DND-41 (cell line): ENCODE measurements at regions not wholly inside any gene's neighbourhood (a gene's known extent, or its start where the extent isn't known, plus 50 kb on each side); places are given as distances from the start of the nearest gene placed in this dataset.

Experiments used
- ATAC-seq: fragments of 200-7000 bp; cut with Tn5 transposase; 3 replicates; pipeline ENCODE4 v1.9.1; 2021; ENCODE audit warnings: low read depth; ENCODE audit not compliant: insufficient read depth
- DNase-seq: peaks from one replicate; pipeline ENCODE4 v3.0.0-alpha.2; 2020
- H2AFZ ChIP-seq: 2 replicates; pipeline ENCODE4 v1.6.0; 2012; ENCODE audit warnings: low read depth, low read length
- H3K27ac ChIP-seq: 2 replicates; pipeline ENCODE4 v1.5.1; 2012; ENCODE audit warnings: low read length, inconsistent platforms
- H3K27me3 ChIP-seq: fragments of 200-600 bp; sonication (generic); 2 replicates; pipeline ENCODE4 v1.6.0; 2012; ENCODE audit warnings: low read length, mild to moderate bottlenecking, inconsistent platforms; ENCODE audit not compliant: insufficient read depth, poor library complexity
- H3K36me3 ChIP-seq: 2 replicates; pipeline ENCODE4 v1.5.1; 2012; ENCODE audit warnings: low read length, inconsistent platforms; ENCODE audit not compliant: insufficient read depth
- H3K4me1 ChIP-seq: 2 replicates; pipeline ENCODE4 v1.5.1; 2012; ENCODE audit warnings: mild to moderate bottlenecking, low read length; ENCODE audit not compliant: insufficient read depth
- H3K4me2 ChIP-seq: 2 replicates; pipeline ENCODE4 v1.6.0; 2012; ENCODE audit warnings: mild to moderate bottlenecking, moderate library complexity, low read length, inconsistent platforms; ENCODE audit not compliant: insufficient read depth
- H3K4me3 ChIP-seq, 2 experiments: fragments of 200-600 bp in 1 of 2; shearing (Covaris generic) in 1 of 2; 2 replicates each; pipeline ENCODE4 v1.5.1; 2012 to 2016; ENCODE audit warnings: inconsistent platforms in 2 of 2, low read length in 2 of 2, mild to moderate bottlenecking in 2 of 2, low read depth in 1 of 2, moderate library complexity in 1 of 2
- H3K79me2 ChIP-seq: 2 replicates; pipeline ENCODE4 v1.6.0; 2012; ENCODE audit warnings: low read length, inconsistent platforms; ENCODE audit not compliant: insufficient read depth
- H3K9ac ChIP-seq: 2 replicates; pipeline ENCODE4 v1.6.0; 2012; ENCODE audit warnings: low read depth, mild to moderate bottlenecking, inconsistent platforms, low read length, moderate library complexity
- H3K9me3 ChIP-seq: 2 replicates; pipeline ENCODE4 v1.5.1; 2012; ENCODE audit warnings: low read length, moderate library complexity, mild to moderate bottlenecking, inconsistent platforms; ENCODE audit not compliant: insufficient read depth, severe bottlenecking
- H4K20me1 ChIP-seq: 2 replicates; pipeline ENCODE4 v1.6.0; 2012; ENCODE audit warnings: low read length; ENCODE audit not compliant: insufficient read depth
- EZH2 ChIP-seq: IDR thresholded peaks from 3 replicates; pipeline ENCODE4 v1.6.1; 2012; ENCODE audit warnings: borderline replicate concordance, low read depth, mild to moderate bottlenecking, moderate library complexity, low read length, inconsistent platforms; ENCODE audit not compliant: severe bottlenecking
- TF ChIP-seq, protein P1 (sequence below): IDR thresholded peaks from 2 replicates; pipeline ENCODE4 v1.5.1; 2012; ENCODE audit warnings: borderline replicate concordance, low read length, moderate library complexity, mild to moderate bottlenecking; ENCODE audit not compliant: poor library complexity, severe bottlenecking; ENCODE audit errors: extremely low read depth

GRCh38 chr13:79937771-79938216, 403.1 kb downstream of the SPRY2 start:
- Histone ChIP-seq H3K27me3 (no peaks in the 10 kb centered on the region), H3K79me2 (no peaks in the 10 kb centered on the region), H3K4me2 (no peak overlapping the region), H3K4me1 (no peaks in the 10 kb centered on the region), H3K36me3 (no peaks in the 10 kb centered on the region), H3K27ac (no peak overlapping the region), H2AFZ (no peak overlapping the region), H3K9ac (no peak overlapping the region), H3K9me3 (no peaks in the 10 kb centered on the region), H3K4me3 (no peak overlapping the region), H4K20me1 (no peaks in the 10 kb centered on the region)
- DNase-seq (no peak), ATAC-seq (no peak)
- TF ChIP-seq, protein P1, sequence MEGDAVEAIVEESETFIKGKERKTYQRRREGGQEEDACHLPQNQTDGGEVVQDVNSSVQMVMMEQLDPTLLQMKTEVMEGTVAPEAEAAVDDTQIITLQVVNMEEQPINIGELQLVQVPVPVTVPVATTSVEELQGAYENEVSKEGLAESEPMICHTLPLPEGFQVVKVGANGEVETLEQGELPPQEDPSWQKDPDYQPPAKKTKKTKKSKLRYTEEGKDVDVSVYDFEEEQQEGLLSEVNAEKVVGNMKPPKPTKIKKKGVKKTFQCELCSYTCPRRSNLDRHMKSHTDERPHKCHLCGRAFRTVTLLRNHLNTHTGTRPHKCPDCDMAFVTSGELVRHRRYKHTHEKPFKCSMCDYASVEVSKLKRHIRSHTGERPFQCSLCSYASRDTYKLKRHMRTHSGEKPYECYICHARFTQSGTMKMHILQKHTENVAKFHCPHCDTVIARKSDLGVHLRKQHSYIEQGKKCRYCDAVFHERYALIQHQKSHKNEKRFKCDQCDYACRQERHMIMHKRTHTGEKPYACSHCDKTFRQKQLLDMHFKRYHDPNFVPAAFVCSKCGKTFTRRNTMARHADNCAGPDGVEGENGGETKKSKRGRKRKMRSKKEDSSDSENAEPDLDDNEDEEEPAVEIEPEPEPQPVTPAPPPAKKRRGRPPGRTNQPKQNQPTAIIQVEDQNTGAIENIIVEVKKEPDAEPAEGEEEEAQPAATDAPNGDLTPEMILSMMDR, result no peak
- TF ChIP-seq EZH2, result no peak

- no peak for ATAC-seq
- no peak overlapping the region for H2AFZ ChIP-seq
- TF ChIP-seq EZH2, result no peak
- TF ChIP-seq, protein P1, result no peak
- no peaks in the 10 kb centered on the region for H3K79me2 ChIP-seq
- no peak for DNase-seq
- no peaks in the 10 kb centered on the region for H3K27me3 ChIP-seq
- H3K4me3 ChIP-seq, result no peak overlapping the region
- H3K4me1 ChIP-seq, result no peaks in the 10 kb centered on the region
- no peaks in the 10 kb centered on the region for H4K20me1 ChIP-seq
- no peak overlapping the region for H3K4me2 ChIP-seq
- no peak overlapping the region for H3K9ac ChIP-seq
- H3K9me3 ChIP-seq, result no peaks in the 10 kb centered on the region
- H3K27ac ChIP-seq, result no peak overlapping the region
- no peaks in the 10 kb centered on the region for H3K36me3 ChIP-seq
Measured at GRCh38 chr13:79937311-79937710, 403.6 kb downstream of the SPRY2 start.

- Histone ChIP-seq H3K4me3 (no peak overlapping the region), H4K20me1 (no peaks in the 10 kb centered on the region), H3K9me3 (no peaks in the 10 kb centered on the region), H3K4me2 (no peak overlapping the region), H3K4me1 (no peaks in the 10 kb centered on the region), H3K9ac (no peak overlapping the region), H3K36me3 (no peaks in the 10 kb centered on the region), H3K27ac (no peak overlapping the region), H3K79me2 (no peaks in the 10 kb centered on the region), H2AFZ (no peak overlapping the region), H3K27me3 (no peaks in the 10 kb centered on the region)
- TF ChIP-seq, protein P1, result no peak
- no peak for TF ChIP-seq EZH2
- ATAC-seq (no peak), DNase-seq (no peak)
Measured at GRCh38 chr13:79936368-79937136, 404.4 kb downstream of the SPRY2 start.
